WTC11 (cell line): ENCODE measurements at regions not wholly inside any gene's neighbourhood (a gene's known extent, or its start where the extent isn't known, plus 50 kb on each side); places are given as distances from the start of the nearest gene placed in this dataset.
"Not testable (repeated sequence)": the region's sequence is repeated elsewhere in the genome, so short reads cannot be mapped to it uniquely, and the experiment has no call there.

ENCODE experiments used
- ATAC-seq: fragments of 200-7000 bp; cut with Tn5 transposase; 2 replicates; pipeline ENCODE4 v1.10.0; 2021; ENCODE audit warnings: mild to moderate bottlenecking, moderate library complexity
- CTCF ChIA-PET: fragments of 300-600 bp; sonication (Branson Sonifier 250); formaldehyde crosslinking; loops from one replicate; lab custom pipeline; 2021; ENCODE audit warnings: antibody characterized with exemption; lab: Charles Lee
- POLR2A ChIA-PET: fragments of 350-600 bp; sonication (Branson Sonifier 250); formaldehyde crosslinking; loops from one replicate; lab custom pipeline; 2021; ENCODE audit warnings: antibody characterized with exemption; lab: Charles Lee
- DNase-seq: peaks from one replicate; pipeline ENCODE4 v3.0.0; 2021; ENCODE audit warnings: low spot score
- H3K27ac Mint-ChIP-seq: 2 replicates; pipeline ENCODE4 v1.8.0; 2021; ENCODE audit warnings: mixed read lengths
- H3K27me3 Mint-ChIP-seq: 2 replicates; pipeline ENCODE4 v1.8.0; 2021; ENCODE audit warnings: low read depth, mild to moderate bottlenecking, moderate library complexity, mixed read lengths
- H3K36me3 Mint-ChIP-seq: 2 replicates; pipeline ENCODE4 v1.8.0; 2021; ENCODE audit warnings: mixed read lengths
- H3K4me1 Mint-ChIP-seq: 2 replicates; pipeline ENCODE4 v1.8.0; 2022; ENCODE audit warnings: mixed read lengths
- H3K4me3 Mint-ChIP-seq: 2 replicates; pipeline ENCODE4 v1.8.0; 2021; ENCODE audit warnings: mild to moderate bottlenecking, moderate library complexity, mixed read lengths
- H3K9me3 Mint-ChIP-seq: 2 replicates; pipeline ENCODE4 v1.8.0; 2021; ENCODE audit warnings: mixed read lengths
- ETV6 ChIP-seq: sonication (generic); formaldehyde crosslinking; IDR thresholded peaks from 2 replicates; pipeline ENCODE4 v1.8.1; 2022; ENCODE audit warnings: mild to moderate bottlenecking, missing genetic modification reagents
- FOXP1 ChIP-seq: sonication (generic); formaldehyde crosslinking; IDR thresholded peaks from 2 replicates; pipeline ENCODE4 v1.8.0; 2022; ENCODE audit warnings: missing genetic modification reagents, mild to moderate bottlenecking, moderate library complexity, borderline replicate concordance
- JUN ChIP-seq: sonication (generic); formaldehyde crosslinking; IDR thresholded peaks from 2 replicates; pipeline ENCODE4 v1.8.0; 2023; ENCODE audit warnings: mild to moderate bottlenecking, missing genetic modification reagents
- ZNF138 ChIP-seq: sonication (generic); formaldehyde crosslinking; conservative IDR thresholded peaks from 2 replicates; pipeline ENCODE4 v1.8.1; 2022; ENCODE audit warnings: mild to moderate bottlenecking, moderate library complexity, missing genetic modification reagents
- ZNF396 ChIP-seq: fragments of 250-450 bp; sonication (Bioruptor Pico); IDR thresholded peaks from 2 replicates; pipeline ENCODE4 v1.8.0; 2021; ENCODE audit warnings: mild to moderate bottlenecking, moderate library complexity, borderline replicate concordance
- ZNF423 ChIP-seq: fragments of 250-450 bp; sonication (Bioruptor Pico); IDR thresholded peaks from 2 replicates; pipeline ENCODE4 v2.1.2; 2022; ENCODE audit warnings: mild to moderate bottlenecking, moderate library complexity
- TF ChIP-seq, protein P1 (sequence below): sonication (generic); formaldehyde crosslinking; IDR thresholded peaks from 2 replicates; pipeline ENCODE4 v1.8.0; 2022; ENCODE audit warnings: mild to moderate bottlenecking, missing genetic modification reagents
- TF ChIP-seq, protein P2 (sequence below): fragments of 250-450 bp; sonication (Bioruptor Pico); IDR thresholded peaks from 2 replicates; pipeline ENCODE4 v2.1.2; 2022; ENCODE audit warnings: mild to moderate bottlenecking, moderate library complexity
- TF ChIP-seq, protein P3 (sequence below): fragments of 250-450 bp; sonication (Bioruptor Pico); IDR thresholded peaks from 2 replicates; pipeline ENCODE4 v1.9.0; 2021; ENCODE audit warnings: mild to moderate bottlenecking, borderline replicate concordance
- TF ChIP-seq, protein P4 (sequence below): sonication (generic); formaldehyde crosslinking; IDR thresholded peaks from 2 replicates; pipeline ENCODE4 v1.8.0; 2022; ENCODE audit warnings: mild to moderate bottlenecking, missing genetic modification reagents
- TF ChIP-seq, protein P5 (sequence below): sonication (generic); formaldehyde crosslinking; IDR thresholded peaks from 2 replicates; pipeline ENCODE4 v1.8.1; 2022; ENCODE audit warnings: missing genetic modification reagents, borderline replicate concordance
- TF ChIP-seq, protein P6 (sequence below): sonication (generic); formaldehyde crosslinking; IDR thresholded peaks from 2 replicates; pipeline ENCODE4 v1.8.0; 2022; ENCODE audit warnings: missing genetic modification reagents

DNA sequence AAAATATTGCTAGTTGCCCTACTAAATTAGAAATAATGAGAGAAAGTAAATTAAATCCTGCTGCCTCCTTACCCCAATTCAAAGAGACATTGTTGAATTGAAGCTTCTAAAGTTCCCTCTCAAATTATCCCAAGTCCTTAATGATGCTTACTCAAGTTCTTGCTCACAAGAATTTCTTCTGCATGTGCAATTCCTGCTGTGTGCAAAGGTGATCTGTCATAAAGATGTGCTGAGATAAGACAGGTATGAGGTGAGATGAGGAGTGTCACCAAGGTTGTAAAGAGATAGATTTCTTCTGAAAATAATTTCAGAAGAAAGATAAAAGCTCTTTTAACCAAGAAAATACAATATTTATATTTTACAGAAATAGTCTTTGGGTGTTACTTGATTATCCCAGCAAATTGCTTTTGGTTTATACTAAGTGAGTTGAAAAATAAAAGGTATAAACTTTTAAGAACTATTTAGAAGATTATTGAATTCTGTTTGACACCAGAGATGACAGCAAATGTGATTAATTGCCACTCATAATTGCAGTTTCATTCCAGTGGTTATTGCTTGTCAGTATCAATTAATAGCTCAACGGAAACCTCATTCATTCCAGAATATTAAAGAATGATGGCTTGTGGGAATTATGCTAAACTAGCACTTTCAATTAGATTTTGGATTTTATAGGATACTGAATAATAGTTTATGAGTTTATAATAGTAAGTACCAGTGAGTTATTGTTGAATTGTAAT, 674.3 kb downstream of the STK39 start:
- H3K4me3 Mint-ChIP-seq = no peak overlapping the region
- H3K4me1 Mint-ChIP-seq = peaks cover 13% of the 10 kb centered on the region
- H3K36me3 Mint-ChIP-seq = no peaks in the 10 kb centered on the region
- no peaks in the 10 kb centered on the region for H3K27me3 Mint-ChIP-seq
- ATAC-seq = no peak
- CTCF ChIA-PET = no interaction called here
- POLR2A ChIA-PET = no interaction called here
- H3K9me3 Mint-ChIP-seq = no peaks in the 10 kb centered on the region
- TF ChIP-seq, protein P1, sequence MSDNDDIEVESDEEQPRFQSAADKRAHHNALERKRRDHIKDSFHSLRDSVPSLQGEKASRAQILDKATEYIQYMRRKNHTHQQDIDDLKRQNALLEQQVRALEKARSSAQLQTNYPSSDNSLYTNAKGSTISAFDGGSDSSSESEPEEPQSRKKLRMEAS (CRISPR knock-in tag) = no peak
- no peak for TF ChIP-seq ZNF138 (CRISPR knock-in tag)
- TF ChIP-seq, protein P2, sequence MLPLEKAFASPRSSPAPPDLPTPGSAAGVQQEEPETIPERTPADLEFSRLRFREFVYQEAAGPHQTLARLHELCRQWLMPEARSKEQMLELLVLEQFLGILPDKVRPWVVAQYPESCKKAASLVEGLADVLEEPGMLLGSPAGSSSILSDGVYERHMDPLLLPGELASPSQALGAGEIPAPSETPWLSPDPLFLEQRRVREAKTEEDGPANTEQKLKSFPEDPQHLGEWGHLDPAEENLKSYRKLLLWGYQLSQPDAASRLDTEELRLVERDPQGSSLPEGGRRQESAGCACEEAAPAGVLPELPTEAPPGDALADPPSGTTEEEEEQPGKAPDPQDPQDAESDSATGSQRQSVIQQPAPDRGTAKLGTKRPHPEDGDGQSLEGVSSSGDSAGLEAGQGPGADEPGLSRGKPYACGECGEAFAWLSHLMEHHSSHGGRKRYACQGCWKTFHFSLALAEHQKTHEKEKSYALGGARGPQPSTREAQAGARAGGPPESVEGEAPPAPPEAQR (CRISPR knock-in tag) = no peak
- TF ChIP-seq, protein P3, sequence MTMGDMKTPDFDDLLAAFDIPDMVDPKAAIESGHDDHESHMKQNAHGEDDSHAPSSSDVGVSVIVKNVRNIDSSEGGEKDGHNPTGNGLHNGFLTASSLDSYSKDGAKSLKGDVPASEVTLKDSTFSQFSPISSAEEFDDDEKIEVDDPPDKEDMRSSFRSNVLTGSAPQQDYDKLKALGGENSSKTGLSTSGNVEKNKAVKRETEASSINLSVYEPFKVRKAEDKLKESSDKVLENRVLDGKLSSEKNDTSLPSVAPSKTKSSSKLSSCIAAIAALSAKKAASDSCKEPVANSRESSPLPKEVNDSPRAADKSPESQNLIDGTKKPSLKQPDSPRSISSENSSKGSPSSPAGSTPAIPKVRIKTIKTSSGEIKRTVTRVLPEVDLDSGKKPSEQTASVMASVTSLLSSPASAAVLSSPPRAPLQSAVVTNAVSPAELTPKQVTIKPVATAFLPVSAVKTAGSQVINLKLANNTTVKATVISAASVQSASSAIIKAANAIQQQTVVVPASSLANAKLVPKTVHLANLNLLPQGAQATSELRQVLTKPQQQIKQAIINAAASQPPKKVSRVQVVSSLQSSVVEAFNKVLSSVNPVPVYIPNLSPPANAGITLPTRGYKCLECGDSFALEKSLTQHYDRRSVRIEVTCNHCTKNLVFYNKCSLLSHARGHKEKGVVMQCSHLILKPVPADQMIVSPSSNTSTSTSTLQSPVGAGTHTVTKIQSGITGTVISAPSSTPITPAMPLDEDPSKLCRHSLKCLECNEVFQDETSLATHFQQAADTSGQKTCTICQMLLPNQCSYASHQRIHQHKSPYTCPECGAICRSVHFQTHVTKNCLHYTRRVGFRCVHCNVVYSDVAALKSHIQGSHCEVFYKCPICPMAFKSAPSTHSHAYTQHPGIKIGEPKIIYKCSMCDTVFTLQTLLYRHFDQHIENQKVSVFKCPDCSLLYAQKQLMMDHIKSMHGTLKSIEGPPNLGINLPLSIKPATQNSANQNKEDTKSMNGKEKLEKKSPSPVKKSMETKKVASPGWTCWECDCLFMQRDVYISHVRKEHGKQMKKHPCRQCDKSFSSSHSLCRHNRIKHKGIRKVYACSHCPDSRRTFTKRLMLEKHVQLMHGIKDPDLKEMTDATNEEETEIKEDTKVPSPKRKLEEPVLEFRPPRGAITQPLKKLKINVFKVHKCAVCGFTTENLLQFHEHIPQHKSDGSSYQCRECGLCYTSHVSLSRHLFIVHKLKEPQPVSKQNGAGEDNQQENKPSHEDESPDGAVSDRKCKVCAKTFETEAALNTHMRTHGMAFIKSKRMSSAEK (CRISPR knock-in tag) = no peak
- TF ChIP-seq ZNF396 (CRISPR knock-in tag) = no peak
- TF ChIP-seq FOXP1 (CRISPR knock-in tag) = no peak
- TF ChIP-seq, protein P4, sequence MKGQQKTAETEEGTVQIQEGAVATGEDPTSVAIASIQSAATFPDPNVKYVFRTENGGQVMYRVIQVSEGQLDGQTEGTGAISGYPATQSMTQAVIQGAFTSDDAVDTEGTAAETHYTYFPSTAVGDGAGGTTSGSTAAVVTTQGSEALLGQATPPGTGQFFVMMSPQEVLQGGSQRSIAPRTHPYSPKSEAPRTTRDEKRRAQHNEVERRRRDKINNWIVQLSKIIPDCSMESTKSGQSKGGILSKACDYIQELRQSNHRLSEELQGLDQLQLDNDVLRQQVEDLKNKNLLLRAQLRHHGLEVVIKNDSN = no peak
- TF ChIP-seq JUN = no peak
- TF ChIP-seq, all 79 proteins: peak for 0
- no peak for DNase-seq
- no peak overlapping the region for H3K27ac Mint-ChIP-seq

DNA sequence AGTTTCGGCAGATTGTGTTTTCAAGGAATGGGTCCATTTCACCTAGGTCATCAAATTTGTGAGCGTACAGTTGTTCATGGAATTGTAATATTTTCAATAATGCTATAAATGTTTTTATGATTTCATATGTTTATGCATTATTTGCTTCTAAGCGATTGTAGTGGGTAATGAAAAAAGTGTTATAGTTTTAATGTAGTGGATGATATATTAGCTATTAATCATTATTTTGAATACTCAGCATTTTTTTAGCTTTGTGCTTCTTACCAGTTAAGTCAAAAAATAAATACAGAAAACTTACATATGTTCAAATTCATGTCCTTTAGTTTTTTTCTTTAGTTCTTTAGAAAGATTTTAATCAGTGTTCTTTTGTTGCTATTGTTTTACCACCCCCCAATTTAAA, 677.0 kb downstream of the STK39 start:
- TF ChIP-seq ZNF423 (CRISPR knock-in tag) (no peak), FOXP1 (CRISPR knock-in tag) (no peak), ETV6 (no peak)
- TF ChIP-seq, protein P5, sequence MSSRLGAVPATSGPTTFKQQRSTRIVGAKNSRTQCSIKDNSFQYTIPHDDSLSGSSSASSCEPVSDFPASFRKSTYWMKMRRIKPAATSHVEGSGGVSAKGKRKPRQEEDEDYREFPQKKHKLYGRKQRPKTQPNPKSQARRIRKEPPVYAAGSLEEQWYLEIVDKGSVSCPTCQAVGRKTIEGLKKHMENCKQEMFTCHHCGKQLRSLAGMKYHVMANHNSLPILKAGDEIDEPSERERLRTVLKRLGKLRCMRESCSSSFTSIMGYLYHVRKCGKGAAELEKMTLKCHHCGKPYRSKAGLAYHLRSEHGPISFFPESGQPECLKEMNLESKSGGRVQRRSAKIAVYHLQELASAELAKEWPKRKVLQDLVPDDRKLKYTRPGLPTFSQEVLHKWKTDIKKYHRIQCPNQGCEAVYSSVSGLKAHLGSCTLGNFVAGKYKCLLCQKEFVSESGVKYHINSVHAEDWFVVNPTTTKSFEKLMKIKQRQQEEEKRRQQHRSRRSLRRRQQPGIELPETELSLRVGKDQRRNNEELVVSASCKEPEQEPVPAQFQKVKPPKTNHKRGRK (CRISPR knock-in tag) = no peak
- TF ChIP-seq, protein P6, sequence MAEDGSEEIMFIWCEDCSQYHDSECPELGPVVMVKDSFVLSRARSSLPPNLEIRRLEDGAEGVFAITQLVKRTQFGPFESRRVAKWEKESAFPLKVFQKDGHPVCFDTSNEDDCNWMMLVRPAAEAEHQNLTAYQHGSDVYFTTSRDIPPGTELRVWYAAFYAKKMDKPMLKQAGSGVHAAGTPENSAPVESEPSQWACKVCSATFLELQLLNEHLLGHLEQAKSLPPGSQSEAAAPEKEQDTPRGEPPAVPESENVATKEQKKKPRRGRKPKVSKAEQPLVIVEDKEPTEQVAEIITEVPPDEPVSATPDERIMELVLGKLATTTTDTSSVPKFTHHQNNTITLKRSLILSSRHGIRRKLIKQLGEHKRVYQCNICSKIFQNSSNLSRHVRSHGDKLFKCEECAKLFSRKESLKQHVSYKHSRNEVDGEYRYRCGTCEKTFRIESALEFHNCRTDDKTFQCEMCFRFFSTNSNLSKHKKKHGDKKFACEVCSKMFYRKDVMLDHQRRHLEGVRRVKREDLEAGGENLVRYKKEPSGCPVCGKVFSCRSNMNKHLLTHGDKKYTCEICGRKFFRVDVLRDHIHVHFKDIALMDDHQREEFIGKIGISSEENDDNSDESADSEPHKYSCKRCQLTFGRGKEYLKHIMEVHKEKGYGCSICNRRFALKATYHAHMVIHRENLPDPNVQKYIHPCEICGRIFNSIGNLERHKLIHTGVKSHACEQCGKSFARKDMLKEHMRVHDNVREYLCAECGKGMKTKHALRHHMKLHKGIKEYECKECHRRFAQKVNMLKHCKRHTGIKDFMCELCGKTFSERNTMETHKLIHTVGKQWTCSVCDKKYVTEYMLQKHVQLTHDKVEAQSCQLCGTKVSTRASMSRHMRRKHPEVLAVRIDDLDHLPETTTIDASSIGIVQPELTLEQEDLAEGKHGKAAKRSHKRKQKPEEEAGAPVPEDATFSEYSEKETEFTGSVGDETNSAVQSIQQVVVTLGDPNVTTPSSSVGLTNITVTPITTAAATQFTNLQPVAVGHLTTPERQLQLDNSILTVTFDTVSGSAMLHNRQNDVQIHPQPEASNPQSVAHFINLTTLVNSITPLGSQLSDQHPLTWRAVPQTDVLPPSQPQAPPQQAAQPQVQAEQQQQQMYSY (CRISPR knock-in tag) = no peak
- TF ChIP-seq, all 79 proteins: peak for 0
- H3K4me1 Mint-ChIP-seq = no peaks in the 10 kb centered on the region
- H3K36me3 Mint-ChIP-seq = peaks cover under 1% of the 10 kb centered on the region; the same call in 1 of the 2 replicates
- H3K27me3 Mint-ChIP-seq = no peaks in the 10 kb centered on the region
- ChIA-PET POLR2A (no interaction called here), CTCF (no interaction called here)
- ATAC-seq (no peak), DNase-seq (no peak)
- H3K4me3 Mint-ChIP-seq = no peak overlapping the region
- peaks cover 3% of the 10 kb centered on the region for H3K9me3 Mint-ChIP-seq
- no peak overlapping the region for H3K27ac Mint-ChIP-seq

DNA sequence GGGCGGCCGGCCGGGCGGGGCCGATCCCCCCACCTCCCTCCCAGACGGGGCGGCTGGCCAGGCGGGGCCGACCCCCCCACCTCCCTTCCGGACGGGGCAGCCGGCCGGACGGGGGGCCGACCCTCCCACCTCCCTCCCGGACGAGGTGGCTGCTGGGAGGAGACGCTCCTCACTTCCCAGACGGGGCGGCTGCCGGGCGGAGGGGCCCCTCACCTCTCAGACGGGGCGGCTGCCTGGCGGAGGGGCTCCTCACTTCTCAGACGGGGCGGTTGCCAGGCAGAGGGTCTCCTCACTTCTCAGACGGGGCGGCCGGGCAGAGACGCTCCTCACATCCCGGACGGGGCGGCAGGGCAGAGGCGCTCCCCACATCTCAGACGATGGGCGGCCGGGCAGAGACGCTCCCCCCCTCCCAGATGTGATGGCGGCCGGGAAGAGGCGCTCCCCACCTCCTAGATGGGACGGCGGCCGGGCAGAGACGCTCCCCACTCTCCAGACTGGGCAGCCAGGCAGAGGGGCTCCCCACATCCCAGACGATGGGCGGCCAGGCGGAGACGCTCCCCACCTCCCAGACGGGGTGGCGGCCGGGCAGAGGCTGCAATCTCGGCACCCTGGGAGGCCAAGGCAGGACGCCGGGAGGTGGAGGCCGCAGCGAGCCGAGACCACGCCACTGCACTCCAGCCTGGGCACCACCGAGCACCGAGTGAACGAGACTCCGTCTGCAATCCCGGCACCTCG, 675.8 kb downstream of the XIRP2 start:
- DNase-seq, H3K4me3 Mint-ChIP-seq, H3K27me3 Mint-ChIP-seq, CTCF ChIA-PET, H3K27ac Mint-ChIP-seq, H3K4me1 Mint-ChIP-seq, POLR2A ChIA-PET, ATAC-seq: not testable (repeated sequence)
- Mint-ChIP-seq H3K9me3 (peaks cover 33% of the 10 kb centered on the region), H3K36me3 (peaks cover 36% of the 10 kb centered on the region)

DNA sequence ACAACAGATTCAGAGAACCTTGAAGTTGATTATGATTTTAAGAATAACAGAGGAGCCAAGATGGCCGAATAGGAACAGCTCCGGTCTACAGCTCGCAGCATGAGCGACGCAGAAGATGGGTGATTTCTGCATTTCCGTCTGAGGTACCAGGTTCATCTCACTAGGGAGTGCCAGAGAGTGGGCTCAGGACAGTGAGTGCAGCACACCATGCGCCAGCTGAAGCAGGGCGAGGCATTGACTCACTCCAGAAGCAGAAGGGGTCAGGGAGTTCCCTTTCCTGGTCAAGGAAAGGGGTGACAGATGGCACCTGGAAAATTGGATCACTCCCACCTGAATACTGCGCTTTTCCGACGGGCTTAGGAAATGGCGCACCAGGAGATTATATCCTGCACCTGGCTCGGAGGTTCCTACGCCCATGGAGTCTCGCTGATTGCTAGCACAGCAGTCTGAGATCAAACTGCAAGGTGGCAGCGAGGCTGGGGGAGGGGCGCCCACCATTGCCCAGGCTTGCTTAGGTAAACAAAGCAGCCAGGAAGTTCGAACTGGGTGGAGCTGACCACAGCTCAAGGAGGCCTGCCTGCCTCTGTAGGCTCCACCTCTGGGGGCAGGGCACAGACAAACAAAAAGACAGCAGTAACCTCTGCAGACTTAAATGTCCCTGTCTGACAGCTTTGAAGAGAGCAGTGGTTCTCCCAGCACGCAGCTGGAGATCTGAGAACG, 670.2 kb downstream of the XIRP2 start:
- POLR2A ChIA-PET, H3K27ac Mint-ChIP-seq, ATAC-seq, DNase-seq, H3K4me3 Mint-ChIP-seq, H3K4me1 Mint-ChIP-seq, H3K27me3 Mint-ChIP-seq, CTCF ChIA-PET: not testable (repeated sequence)
- H3K36me3 Mint-ChIP-seq = peaks cover 66% of the 10 kb centered on the region
- H3K9me3 Mint-ChIP-seq = peaks cover 53% of the 10 kb centered on the region
